GM18505 (cell line): ENCODE measurements at regions not wholly inside any gene's neighbourhood (a gene's known extent, or its start where the extent isn't known, plus 50 kb on each side); places are given as distances from the start of the nearest gene placed in this dataset.

Experiments
- ATAC-seq: cut with Tn5 transposase; IDR thresholded peaks from one replicate; pipeline ENCODE4 v1.9.1; 2021; ENCODE audit not compliant: unreplicated experiment
- POLR2A ChIP-seq: IDR thresholded peaks from 4 replicates; pipeline ENCODE4 v1.6.1; 2011; ENCODE audit warnings: borderline replicate concordance; ENCODE audit not compliant: insufficient read depth, insufficient read length; ENCODE audit errors: extremely low read depth

DNA sequence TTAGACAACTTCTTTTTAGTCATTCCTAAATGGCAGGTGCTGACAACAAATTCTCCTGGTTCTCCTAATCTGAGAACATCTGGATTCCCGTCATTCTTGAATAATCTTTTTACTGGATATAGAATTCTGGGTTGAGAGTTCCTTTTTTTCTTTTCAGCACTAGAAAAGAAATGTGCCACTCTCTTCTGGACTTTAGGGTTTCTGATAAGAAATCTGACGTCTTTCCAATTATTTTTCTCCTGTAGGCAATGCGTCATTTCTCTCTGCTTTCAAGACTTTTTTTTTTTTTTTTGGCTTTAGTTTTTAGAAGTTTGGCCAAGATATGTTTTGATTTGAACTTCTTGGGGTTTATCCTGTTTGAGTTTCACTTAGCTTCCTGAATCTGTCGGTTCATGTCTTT lies 66.1 kb upstream of the RNF24 start:
- no peak for TF ChIP-seq POLR2A
- no peak for ATAC-seq

DNA sequence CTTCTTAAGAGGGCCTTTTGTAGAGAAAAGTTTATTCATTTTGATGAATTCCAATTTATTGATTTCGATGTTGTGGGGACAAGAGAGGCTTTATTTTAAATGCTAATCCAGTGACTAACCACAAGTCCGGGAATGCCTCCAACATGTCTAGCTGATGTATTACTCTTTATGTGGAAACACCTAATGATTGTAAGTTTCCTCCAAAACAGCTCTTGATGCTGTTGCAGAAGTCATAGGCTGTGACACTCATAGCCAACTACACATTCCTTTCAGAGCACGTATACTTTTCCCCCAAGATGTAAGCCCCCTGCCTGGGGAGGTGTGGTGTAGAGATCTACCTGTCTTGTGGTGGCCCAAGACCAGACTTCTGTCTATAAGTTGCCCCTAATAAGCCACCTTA lies 61.3 kb upstream of the RNF24 start:
- no peak for TF ChIP-seq POLR2A
- no peak for ATAC-seq

DNA sequence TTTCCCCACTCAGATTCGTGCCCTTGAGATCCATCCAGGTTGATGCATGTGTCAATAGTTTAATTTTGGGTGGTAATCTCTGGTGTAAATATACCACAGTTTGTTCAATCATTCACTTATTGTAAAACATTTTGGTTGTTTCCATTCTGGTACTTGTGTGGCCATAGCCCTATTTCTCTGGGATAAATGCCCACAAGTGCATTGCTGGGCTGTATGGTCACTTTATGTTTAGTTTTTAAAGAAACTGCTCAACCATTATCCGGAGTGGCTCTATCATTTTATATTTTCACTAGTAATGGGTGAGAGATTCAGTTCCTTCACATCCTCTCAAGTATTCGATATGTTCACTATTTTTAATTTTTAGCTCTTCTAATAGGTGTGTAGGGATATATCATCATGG lies 60.7 kb upstream of the RNF24 start:
- no peak for TF ChIP-seq POLR2A
- no peak for ATAC-seq

DNA sequence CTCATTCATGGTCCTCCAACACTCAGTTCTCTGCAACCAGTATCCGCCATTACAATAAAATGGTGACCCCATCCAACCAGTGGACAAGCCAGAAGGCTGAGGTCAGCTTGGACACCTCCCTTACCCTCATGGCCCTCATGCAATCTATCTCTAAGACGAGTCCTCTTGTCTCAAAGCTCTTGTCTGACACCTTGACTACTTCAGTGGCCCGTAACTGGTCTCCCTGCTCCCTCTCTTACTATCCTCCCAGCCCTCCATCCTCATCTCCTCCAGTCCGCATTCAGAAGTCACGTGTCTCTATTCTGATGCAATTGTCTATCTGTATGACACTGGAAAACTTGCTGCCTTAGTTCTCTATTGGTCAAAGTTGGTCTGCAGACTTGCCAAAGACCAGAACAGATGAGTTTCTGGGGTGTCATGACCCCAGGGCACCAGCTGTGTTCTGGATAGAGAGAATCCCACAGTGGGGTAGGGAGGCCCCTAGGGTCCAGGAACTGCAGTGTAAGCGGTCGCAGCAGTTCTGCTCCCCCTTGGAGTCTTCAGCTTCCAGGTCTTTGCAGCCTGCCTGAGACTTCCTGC lies 59.6 kb upstream of the RNF24 start:
- no peak for ATAC-seq
- no peak for TF ChIP-seq POLR2A

DNA sequence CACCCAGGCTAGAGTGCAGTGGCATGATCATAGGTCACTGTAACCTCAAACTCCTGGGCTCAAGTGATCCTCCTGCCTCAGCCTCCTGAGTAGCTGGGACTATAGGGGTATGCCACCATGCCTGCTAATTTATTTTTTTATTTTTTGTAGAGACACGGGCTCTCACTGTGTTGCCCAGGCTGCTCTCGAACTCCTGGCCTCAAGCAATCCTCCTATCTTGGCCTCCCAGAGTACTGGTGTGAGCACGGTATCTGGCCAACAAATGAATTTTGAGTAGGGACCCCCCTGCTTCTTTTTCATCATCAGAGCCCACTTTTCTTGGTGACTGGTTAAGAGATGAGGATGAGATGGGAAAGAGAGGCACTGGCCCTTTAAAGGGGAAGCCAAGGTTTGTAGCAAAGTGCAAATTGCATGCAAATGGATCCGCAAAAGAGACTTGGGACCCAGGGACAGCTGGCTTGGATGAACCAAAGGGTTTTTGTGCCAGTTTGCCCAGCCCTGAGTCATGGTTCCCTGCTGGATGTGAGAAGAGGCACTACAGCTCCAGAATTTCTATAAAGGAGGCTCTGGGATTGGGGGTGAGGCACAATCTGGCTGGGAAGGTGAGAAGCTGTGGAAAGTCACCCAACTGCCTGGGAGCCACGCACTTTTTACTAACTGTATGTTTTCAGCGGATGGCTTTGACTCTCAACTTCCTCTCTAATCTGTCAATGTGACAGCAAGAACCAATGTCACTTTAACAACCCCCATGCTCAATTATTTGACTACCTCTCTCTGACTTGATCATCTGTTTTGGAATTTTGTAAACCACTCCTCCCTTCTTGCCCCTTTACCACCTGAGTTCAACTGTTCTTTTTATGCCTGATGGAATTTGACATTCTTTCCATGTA lies 58.7 kb upstream of the RNF24 start:
- ATAC-seq = no peak
- TF ChIP-seq POLR2A = no peak

DNA sequence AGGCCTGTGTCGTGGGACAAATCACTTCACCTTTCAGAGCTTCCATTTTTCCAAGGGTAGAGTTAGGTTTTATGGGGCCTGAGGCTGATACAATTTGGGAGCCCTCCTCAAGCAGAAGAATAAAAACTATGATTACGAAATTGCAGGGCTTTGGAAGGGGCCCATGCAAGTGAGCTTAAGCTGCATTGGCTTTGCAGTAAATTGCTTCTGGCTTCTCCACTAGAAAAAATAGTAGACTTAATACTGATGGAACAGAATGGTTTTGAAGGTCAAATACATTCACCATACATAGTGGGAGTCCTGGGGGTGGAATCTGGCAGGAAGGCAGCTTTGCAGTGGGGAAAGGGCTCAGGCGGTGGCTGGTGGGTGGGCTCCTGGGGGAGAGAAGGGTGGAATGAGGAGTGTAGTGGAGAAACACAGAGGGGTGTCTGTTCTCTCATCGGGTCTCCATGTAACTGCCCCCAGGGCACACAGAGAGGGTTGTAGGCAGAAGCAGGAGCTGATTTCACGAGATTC lies 55.9 kb upstream of the RNF24 start:
- no peak for TF ChIP-seq POLR2A
- ATAC-seq = no peak

DNA sequence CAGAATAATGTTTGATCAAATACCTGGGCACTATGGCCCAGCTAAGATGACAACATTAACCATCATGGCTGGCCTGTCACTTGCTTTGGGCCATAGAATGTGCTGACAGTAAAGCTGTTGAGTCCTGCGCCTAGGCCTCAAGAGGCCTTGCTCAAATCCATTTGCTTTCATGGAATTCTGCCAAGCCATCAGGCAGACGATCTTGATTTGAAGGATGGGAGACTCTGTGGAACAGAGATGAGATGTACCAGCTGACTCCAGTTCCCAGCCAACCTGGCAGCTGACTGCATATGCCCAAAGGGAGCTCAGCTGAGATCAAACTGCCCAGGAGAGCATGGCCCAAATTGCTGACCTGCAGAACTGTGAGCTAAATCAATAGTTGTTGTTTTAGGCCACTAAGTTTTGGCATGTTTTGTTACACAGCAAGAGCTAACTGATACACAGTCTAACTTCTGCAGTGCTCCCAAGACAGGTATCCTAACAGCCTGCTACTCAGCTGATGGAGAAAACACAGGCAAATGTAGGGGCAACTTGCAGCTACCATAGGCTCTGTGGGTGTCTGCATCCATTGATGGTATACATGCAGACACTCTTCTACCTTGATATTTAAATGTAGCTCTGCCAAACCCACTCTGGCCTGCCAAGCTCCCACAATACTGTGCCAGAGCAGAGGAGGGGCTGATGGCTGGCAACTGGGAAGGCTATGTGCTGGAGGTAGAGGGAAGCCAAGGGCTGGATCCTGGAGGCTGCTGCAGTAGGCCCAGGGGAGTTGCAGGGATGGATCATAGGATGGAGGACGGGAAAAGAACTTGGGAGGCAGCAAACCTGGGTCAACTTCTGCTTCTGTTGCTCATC lies 55.2 kb upstream of the RNF24 start:
- no peak for TF ChIP-seq POLR2A
- ATAC-seq = no peak

DNA sequence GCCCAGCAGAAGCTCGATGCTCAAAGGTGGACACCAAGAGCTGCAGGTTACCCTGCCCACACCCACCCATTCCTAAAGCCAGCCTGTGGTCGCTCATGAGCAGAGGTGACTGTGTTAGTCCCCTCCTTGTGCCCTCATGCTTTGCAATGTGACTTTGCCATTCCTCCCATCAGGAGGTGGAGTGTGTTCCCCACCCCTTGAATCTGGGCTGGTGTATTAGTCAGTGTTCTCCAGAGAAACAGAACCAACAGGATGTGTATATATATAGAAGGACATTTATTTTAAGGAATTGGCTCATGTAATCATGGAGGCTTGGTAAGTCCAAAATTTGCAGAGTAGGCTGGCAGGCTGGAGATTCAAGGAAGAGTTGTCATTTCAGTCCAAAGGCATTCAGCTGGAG lies 54.4 kb upstream of the RNF24 start:
- no peak for TF ChIP-seq POLR2A
- no peak for ATAC-seq

DNA sequence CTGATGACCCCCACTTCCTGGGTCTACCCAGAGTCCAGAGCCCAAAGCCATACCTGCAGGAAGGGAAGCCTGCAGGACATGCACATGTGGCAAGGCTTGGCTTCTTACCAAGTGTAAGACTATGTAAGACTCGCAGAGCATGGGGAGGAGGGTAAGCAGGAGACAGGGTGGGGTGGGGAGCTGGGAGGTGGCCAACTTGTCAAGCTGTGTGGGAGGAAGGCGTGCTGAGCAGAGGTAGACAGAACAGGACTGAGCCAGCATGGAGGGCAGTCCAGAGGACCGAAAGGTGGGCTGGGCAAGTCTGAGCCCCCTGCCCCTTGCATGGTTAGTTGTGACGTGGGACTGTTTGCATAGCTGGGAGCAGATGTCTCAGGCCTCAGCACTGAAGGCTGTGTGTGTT lies 53.4 kb upstream of the RNF24 start:
- no peak for TF ChIP-seq POLR2A

DNA sequence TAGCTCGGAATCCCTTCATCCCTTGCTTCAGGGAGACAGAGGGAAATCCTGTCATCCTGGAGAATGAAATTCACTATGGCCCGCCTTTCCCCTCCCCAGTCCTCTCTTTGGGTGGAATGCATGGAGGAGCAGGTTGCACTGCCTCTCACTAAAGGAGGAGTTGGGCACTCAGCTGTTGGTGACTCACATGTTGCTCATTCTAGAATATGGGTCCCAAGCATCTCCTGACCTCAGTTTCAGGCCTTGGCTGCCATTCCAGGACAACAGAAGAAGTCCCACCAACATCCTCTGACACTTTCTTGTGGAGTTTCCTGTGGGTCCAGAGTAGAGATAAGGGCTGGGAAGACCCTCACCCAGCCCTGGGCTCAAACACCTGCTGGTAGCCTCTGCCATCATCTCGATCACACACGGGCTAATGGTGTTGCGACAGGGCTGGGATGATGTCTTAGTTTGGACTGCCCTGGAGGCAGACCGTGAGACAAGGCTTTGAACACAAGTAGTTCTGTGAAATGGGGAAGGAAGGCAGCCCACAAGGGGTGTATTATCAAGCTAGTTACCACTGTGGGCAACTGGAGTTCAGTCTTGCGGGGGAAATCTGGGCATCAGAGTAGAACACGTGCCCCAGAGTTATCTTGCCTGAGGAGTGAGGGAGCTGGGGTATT lies 52.4 kb upstream of the RNF24 start:
- ATAC-seq = no peak
- no peak for TF ChIP-seq POLR2A

More for the DNA sequence above, 53.4 kb upstream of the RNF24 start:
- no peak for ATAC-seq

DNA sequence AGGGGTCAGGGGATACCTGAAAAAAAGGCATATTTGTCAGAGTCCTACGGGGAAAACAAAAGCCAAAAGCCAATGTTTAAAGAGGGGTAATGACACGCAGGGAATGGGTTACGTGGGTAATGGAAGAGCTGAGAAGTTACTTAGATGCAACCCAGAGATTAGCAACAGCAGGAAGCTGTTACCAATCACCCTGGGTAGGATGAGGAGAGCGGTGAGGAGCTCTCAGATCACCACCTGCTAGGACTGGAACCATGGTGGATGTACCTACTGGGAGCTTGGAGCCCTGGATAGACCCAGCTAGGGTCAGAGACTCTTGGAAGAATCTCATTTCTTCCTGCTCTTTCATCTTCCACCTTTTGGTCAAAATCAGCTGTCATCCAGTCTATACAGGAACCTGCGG lies 51.2 kb upstream of the RNF24 start:
- no peak for ATAC-seq
- no peak for TF ChIP-seq POLR2A

DNA sequence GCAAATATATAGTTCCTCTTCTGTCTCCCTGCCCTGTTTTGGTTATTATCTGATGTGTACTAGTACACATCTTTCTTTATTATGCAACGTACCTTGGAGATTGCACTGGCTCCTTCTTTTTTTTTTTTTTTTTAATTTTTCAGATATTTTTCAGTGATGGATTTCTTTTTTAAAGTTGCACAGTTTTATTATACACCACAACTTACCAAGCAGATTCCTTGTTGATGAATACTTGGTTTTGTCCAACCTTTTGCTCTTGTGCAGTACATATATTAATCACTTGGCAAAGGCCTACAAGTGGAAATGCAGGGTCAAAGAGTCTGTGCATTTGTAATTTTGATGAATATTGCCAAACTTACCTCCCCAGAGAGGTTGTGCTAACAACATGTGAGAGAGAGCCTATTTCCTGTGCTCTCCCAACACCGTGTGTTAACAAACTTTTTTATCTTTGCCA lies 50.1 kb upstream of the RNF24 start:
- no peak for TF ChIP-seq POLR2A

More for the DNA sequence above, 50.1 kb upstream of the RNF24 start:
- ATAC-seq = no peak
